NCI-H2029 treated with DMSO at 0.1 percent for 48 hours (cell line): ENCODE measurements at regions not wholly inside any gene's neighbourhood (a gene's known extent, or its start where the extent isn't known, plus 50 kb on each side); places are given as distances from the start of the nearest gene placed in this dataset.

Experiments used
- DNase-seq: peaks from one replicate; lab custom pipeline; 2025; lab: John Stamatoyannopoulos, UW

- DNase-seq: no peak
Measured at GRCh38 chr12:24278832-24279231, 329.4 kb upstream of the SOX5 start.

GRCh38 chr12:24270965-24271364 is 321.5 kb upstream of the SOX5 start:
- DNase-seq: no peak

GRCh38 chr12:24270464-24270863 is 321.0 kb upstream of the SOX5 start:
- DNase-seq: no peak

GRCh38 chr12:24268663-24269186 is 319.3 kb upstream of the SOX5 start:
- DNase-seq: no peak

- no peak for DNase-seq
Measured at GRCh38 chr12:24266982-24267381, 317.5 kb upstream of the SOX5 start.

GRCh38 chr12:24256684-24257083 is 307.2 kb upstream of the SOX5 start:
- DNase-seq: no peak

- no peak for DNase-seq
Measured at GRCh38 chr12:24255920-24256665, 306.6 kb upstream of the SOX5 start.

GRCh38 chr12:24252602-24253001 is 303.1 kb upstream of the SOX5 start:
- DNase-seq: no peak

GRCh38 chr12:24246934-24247333 is 297.5 kb upstream of the SOX5 start:
- no peak for DNase-seq

GRCh38 chr12:24246376-24246775 is 296.9 kb upstream of the SOX5 start:
- DNase-seq: no peak

- DNase-seq: no peak
Measured at GRCh38 chr12:24244801-24245200, 295.3 kb upstream of the SOX5 start.

GRCh38 chr12:24244231-24244630 is 294.8 kb upstream of the SOX5 start:
- DNase-seq: no peak

- no peak for DNase-seq
Measured at GRCh38 chr12:24240707-24241106, 291.2 kb upstream of the SOX5 start.

- DNase-seq: no peak
Measured at GRCh38 chr12:24233519-24234246, 284.2 kb upstream of the SOX5 start.

GRCh38 chr12:24232531-24232930 is 283.1 kb upstream of the SOX5 start:
- DNase-seq: no peak

- DNase-seq: no peak
Measured at GRCh38 chr12:24231298-24231697, 281.8 kb upstream of the SOX5 start.

GRCh38 chr12:24230061-24230701 is 280.7 kb upstream of the SOX5 start:
- no peak for DNase-seq

GRCh38 chr12:24229031-24229700 is 279.7 kb upstream of the SOX5 start:
- DNase-seq: no peak

GRCh38 chr12:24228371-24228770 is 278.9 kb upstream of the SOX5 start:
- no peak for DNase-seq

- DNase-seq: no peak
Measured at GRCh38 chr12:24227551-24227950, 278.1 kb upstream of the SOX5 start.

GRCh38 chr12:24226745-24227350 is 277.4 kb upstream of the SOX5 start:
- no peak for DNase-seq

- DNase-seq: no peak
Measured at GRCh38 chr12:24224401-24224800, 274.9 kb upstream of the SOX5 start.
